Retinal pigment epithelial cell (primary cell): ENCODE measurements at regions not wholly inside any gene's neighbourhood (a gene's known extent, or its start where the extent isn't known, plus 50 kb on each side); places are given as distances from the start of the nearest gene placed in this dataset.

ENCODE experiments used
- DNase-seq: peaks from one replicate; pipeline ENCODE4 v3.0.0-alpha.2; 2010; ENCODE audit warnings: low read depth
- H3K4me3 ChIP-seq: 2 replicates; pipeline ENCODE4 v1.5.1; 2011; ENCODE audit warnings: mild to moderate bottlenecking, low read length, control low read depth, moderate library complexity
- TF ChIP-seq, protein P1 (sequence below): conservative IDR thresholded peaks from 2 replicates; pipeline ENCODE4 v1.5.1; 2011; ENCODE audit warnings: low read depth, low read length, control low read depth, inconsistent platforms

DNA sequence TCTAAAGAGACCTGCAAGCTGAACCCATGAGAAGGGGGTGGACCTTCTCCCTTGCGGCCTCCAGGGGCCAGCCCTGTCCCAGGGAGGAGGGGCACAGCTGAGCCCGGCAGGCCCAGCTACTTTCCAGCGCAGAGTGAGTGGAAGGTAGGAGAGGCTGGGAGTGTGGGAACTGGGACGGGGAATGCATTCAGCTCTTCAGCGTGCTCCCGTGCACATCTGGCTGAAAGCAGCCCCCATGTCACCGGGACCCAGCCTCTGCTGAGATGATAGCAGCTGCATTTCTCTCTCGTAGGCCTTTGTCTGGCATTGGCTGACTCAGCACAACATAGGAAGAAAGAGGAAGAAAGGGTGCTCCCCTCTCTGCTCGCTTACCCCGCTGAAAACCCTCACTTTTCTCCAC is 951.5 kb downstream of the TBC1D22A start:
- no peak for DNase-seq

DNA sequence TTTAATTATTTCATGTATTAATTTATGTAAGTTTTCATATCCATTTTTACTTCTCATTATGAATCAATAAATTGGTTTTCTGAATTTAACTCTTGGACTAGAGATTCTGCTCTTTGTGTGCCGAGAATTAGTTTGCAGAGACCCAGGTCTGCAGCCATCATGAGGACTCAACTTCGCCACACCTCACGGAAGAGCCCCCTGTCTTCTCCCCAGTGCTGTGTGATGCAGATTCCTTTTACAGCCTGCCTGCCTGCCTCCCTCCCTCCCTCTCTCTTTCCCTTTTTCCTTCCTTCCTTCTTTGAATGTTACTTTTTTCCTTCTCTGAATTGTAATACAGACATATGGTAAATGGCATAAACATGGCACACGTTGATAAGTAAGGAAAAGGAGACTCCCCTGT is 947.7 kb downstream of the TBC1D22A start:
- no peak overlapping the region for H3K4me3 ChIP-seq
- TF ChIP-seq, protein P1, sequence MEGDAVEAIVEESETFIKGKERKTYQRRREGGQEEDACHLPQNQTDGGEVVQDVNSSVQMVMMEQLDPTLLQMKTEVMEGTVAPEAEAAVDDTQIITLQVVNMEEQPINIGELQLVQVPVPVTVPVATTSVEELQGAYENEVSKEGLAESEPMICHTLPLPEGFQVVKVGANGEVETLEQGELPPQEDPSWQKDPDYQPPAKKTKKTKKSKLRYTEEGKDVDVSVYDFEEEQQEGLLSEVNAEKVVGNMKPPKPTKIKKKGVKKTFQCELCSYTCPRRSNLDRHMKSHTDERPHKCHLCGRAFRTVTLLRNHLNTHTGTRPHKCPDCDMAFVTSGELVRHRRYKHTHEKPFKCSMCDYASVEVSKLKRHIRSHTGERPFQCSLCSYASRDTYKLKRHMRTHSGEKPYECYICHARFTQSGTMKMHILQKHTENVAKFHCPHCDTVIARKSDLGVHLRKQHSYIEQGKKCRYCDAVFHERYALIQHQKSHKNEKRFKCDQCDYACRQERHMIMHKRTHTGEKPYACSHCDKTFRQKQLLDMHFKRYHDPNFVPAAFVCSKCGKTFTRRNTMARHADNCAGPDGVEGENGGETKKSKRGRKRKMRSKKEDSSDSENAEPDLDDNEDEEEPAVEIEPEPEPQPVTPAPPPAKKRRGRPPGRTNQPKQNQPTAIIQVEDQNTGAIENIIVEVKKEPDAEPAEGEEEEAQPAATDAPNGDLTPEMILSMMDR = no peak
- DNase-seq = no peak

More for the DNA sequence above, 951.5 kb downstream of the TBC1D22A start:
- H3K4me3 ChIP-seq = no peak overlapping the region
- TF ChIP-seq, protein P1 = no peak

DNA sequence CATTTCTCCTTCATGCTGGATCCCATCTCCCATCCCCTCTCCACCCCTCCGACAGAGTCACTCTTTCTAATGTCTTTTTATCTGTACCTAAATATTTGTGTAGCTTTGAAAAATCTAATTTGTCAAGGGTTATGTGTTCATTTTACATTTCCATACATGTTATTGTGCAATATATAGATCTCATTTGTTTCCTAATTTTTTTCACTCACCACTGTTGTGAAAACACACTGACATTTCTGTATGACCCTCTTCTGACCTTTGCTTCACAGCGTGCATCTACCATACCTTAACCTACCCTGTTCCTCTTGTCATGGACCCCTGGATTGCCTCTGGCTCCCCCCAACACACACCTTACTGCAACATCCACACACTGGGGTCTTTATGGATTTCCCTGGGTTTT is 942.9 kb downstream of the TBC1D22A start:
- H3K4me3 ChIP-seq = no peak overlapping the region
- TF ChIP-seq, protein P1 = no peak
- no peak for DNase-seq

DNA sequence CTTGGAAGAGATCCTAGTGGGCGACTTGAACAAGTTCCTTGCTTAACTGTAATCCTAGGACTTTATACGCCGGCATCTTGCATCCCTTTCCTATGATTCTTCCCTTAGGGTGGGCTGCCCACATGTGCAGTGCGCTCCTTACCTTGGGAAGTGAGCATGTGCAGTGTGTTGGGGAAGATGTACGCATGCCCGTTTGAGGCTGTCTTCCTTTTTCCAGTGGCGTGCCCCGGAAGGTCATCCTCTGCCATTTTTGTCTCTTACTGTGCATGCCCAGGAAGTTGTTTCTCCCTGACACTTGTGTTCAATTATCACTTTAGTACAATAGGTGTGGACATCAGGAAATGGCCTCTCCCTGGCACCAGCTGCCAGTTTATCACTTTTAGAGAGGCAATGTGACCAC is 936.5 kb downstream of the TBC1D22A start:
- TF ChIP-seq, protein P1 = no peak
- no peak for DNase-seq
- H3K4me3 ChIP-seq = no peak overlapping the region

DNA sequence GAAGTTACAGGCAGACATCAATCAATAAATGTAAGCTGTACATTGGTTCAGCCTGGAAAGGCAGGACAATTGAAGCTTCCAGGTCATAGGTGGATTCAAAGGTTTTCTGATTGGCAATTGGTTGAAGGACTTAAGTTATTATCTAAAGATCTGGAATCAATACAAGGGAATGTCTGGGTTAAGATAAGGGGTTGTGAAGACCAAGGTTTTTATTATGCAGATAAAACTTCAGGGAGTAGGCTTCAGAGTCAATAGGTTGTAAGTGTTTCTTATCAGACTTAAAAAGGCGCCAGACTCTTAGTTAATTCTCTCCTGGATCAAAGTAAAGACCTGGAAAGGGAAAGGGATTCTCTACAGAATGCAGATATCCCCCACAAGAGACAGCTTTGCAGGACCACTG is 935.4 kb downstream of the TBC1D22A start:
- no peak for DNase-seq
- no peak overlapping the region for H3K4me3 ChIP-seq
- TF ChIP-seq, protein P1 = no peak

DNA sequence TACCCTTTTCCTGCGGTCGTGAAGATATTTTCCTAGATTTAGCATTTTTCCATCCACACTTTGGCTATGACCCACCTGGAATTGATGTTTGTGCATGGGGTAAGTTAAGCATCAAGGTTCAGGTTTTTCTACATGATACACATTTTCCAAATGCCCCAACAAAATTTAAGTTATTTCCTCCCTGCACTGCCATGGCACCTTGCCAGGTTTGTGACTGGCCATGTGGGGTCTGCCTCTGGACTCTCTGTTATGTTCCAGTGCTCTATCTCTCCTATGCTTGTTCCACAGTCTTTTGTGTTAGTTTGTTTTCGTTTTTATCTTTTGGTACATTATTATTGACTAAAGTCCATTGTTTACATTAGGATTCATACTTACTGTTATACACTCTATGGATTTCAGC is 934.3 kb downstream of the TBC1D22A start:
- no peak for DNase-seq
- TF ChIP-seq, protein P1 = no peak
- H3K4me3 ChIP-seq = no peak overlapping the region

DNA sequence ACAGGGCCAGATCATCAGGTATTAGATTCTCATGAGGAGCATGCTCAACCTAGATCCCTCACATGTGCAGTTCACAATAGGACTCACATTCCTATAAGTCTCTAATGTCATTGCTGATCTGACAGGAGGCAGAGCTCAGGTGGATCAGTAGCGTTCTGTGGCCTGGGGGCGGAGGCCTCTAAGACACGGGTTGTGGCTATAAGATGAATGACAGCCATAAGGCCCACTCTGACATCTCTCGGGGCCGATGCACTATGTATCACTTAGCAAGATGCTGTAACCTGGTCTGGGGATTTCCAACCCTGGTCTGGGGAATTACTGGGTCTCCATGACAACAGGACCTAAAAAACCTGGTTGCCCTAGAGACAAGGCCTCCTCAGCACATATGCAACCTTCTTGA is 932.7 kb downstream of the TBC1D22A start:
- H3K4me3 ChIP-seq = no peak overlapping the region
- TF ChIP-seq, protein P1 = no peak
- no peak for DNase-seq
